Naive thymus-derived CD4-positive, alpha-beta T cell (primary cell): ENCODE measurements at regions not wholly inside any gene's neighbourhood (a gene's known extent, or its start where the extent isn't known, plus 50 kb on each side); places are given as distances from the start of the nearest gene placed in this dataset.

Source experiments
- ATAC-seq: fragments of 150-1000 bp; cut with Tn5 transposase; 2 replicates; pipeline ENCODE4 v1.10.0; 2021; ENCODE audit warnings: mild to moderate bottlenecking, moderate library complexity
- CTCF ChIA-PET: fragments of 350-600 bp; sonication (Branson Sonifier 250); formaldehyde crosslinking; loops from one replicate; lab custom pipeline; 2021; ENCODE audit warnings: antibody characterized with exemption; lab: Charles Lee
- POLR2A ChIA-PET: fragments of 350-600 bp; sonication (Branson Sonifier 250); formaldehyde crosslinking; loops from one replicate; lab custom pipeline; 2021; ENCODE audit warnings: antibody characterized with exemption, inconsistent platforms; lab: Charles Lee
- DNase-seq, 9 donors: peaks; one replicate each; pipeline versions ENCODE4 v3.0.0 to v3.0.0-alpha.2; 2020 to 2022; ENCODE audit warnings: mixed read lengths in 1 of 9
- H3K27ac ChIP-seq: one replicate; pipeline ENCODE4 v1.7.0; 2013; ENCODE audit warnings: mild to moderate bottlenecking, low read depth, low read length, moderate library complexity
- H3K27me3 ChIP-seq, 2 donors: one replicate each; pipeline ENCODE4 v1.7.0; 2013; ENCODE audit warnings: low read length in 2 of 2, mild to moderate bottlenecking in 2 of 2, moderate library complexity in 2 of 2; ENCODE audit not compliant: control insufficient read depth in 2 of 2, insufficient read depth in 2 of 2
- H3K36me3 ChIP-seq, 3 experiments: 1 replicate in 2 of 3; 2 replicates in 1 of 3; pipeline ENCODE4 v1.7.0; 2013; ENCODE audit warnings: low read length in 3 of 3, mild to moderate bottlenecking in 3 of 3, moderate library complexity in 1 of 3; ENCODE audit not compliant: insufficient read depth in 3 of 3, control insufficient read depth in 2 of 3
- H3K4me1 ChIP-seq, 2 donors: one replicate each; pipeline ENCODE4 v1.7.0; 2013; ENCODE audit warnings: low read length in 2 of 2, mild to moderate bottlenecking in 2 of 2, moderate library complexity in 1 of 2; ENCODE audit not compliant: control insufficient read depth in 2 of 2, insufficient read depth in 2 of 2
- H3K4me3 ChIP-seq: 2 replicates; pipeline ENCODE4 v1.7.0; 2013; ENCODE audit warnings: mild to moderate bottlenecking, low read length
- H3K9me3 ChIP-seq, 3 experiments: 1 replicate in 2 of 3; 2 replicates in 1 of 3; pipeline ENCODE4 v1.7.0; 2013; ENCODE audit warnings: low read length in 3 of 3; ENCODE audit not compliant: control insufficient read depth in 2 of 3
- H3K27ac Mint-ChIP-seq, 9 donors: one replicate each; pipeline ENCODE4 v1.8.0; 2020 to 2022; ENCODE audit warnings: mixed read lengths in 9 of 9, mild to moderate bottlenecking in 8 of 9, moderate library complexity in 5 of 9, inconsistent platforms in 2 of 9
- H3K27me3 Mint-ChIP-seq, 5 donors: one replicate each; pipeline ENCODE4 v1.8.0; 2021 to 2022; ENCODE audit warnings: mixed read lengths in 5 of 5, mild to moderate bottlenecking in 1 of 5
- H3K36me3 Mint-ChIP-seq, 5 donors: one replicate each; pipeline ENCODE4 v1.8.0; 2020 to 2022; ENCODE audit warnings: mixed read lengths in 5 of 5, mild to moderate bottlenecking in 3 of 5, inconsistent platforms in 1 of 5
- H3K4me1 Mint-ChIP-seq, 7 donors: one replicate each; pipeline ENCODE4 v1.8.0; 2020 to 2022; ENCODE audit warnings: mixed read lengths in 7 of 7, mild to moderate bottlenecking in 3 of 7, inconsistent platforms in 1 of 7
- H3K4me3 Mint-ChIP-seq, 10 donors: one replicate each; pipeline ENCODE4 v1.8.0; 2020 to 2022; ENCODE audit warnings: mild to moderate bottlenecking in 10 of 10, mixed read lengths in 10 of 10, moderate library complexity in 6 of 10, inconsistent platforms in 2 of 10
- H3K9me3 Mint-ChIP-seq, 11 donors: one replicate each; pipeline ENCODE4 v1.8.0; 2020 to 2022; ENCODE audit warnings: mixed read lengths in 11 of 11, mild to moderate bottlenecking in 4 of 11, inconsistent platforms in 1 of 11, moderate library complexity in 1 of 11
- intact Hi-C, 2 donors: fragments of 100-400 bp; cut with micrococcal nuclease; formaldehyde crosslinking; loops; one replicate each; pipeline ENCODE4 v1.15.1; 2023

GRCh38 chr2:166563894-166564293 lies 69.8 kb upstream of the SCN7A start:
- no peak overlapping the region for H3K4me3 Mint-ChIP-seq
- DNase-seq (no peak), ATAC-seq (no peak)
- H3K36me3 Mint-ChIP-seq, result no peaks in the 10 kb centered on the region
- intact Hi-C loops, result no loop called here
- H3K36me3 ChIP-seq, result no peaks in the 10 kb centered on the region
- H3K9me3 ChIP-seq, result no peaks in the 10 kb centered on the region
- POLR2A ChIA-PET, result no interaction called here
- peaks cover 0 to 1% (median 0%) of the 10 kb centered on the region in 11 donors for H3K9me3 Mint-ChIP-seq
- no peak overlapping the region for H3K27ac Mint-ChIP-seq
- no peak overlapping the region for H3K4me3 ChIP-seq
- CTCF ChIA-PET, result no interaction called here
- no peak overlapping the region for H3K27ac ChIP-seq
- H3K27me3 Mint-ChIP-seq, result peaks cover 0 to 15% (median 4%) of the 10 kb centered on the region in 5 donors
- H3K4me1 Mint-ChIP-seq, result no peaks in the 10 kb centered on the region
- no peaks in the 10 kb centered on the region for H3K27me3 ChIP-seq
- no peaks in the 10 kb centered on the region for H3K4me1 ChIP-seq

DNA sequence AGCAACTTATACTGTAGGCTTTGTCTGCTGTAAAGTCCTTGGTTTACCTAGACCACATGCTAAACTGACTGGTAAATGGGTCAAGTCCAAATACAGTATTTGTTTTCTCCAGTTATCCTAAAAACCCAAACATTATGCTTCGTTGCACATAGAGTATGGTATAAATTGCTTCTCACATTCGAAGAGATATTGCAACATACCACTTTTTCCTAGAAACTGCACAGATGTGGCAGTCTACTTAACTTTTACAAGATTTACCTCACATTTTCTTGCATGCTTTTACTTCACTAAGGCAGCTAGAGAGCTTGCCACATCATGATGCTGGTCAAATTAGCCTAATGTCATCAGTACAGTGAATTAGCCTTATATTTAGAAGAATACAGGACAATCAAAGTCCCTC lies 66.0 kb upstream of the SCN7A start:
- H3K4me1 Mint-ChIP-seq, result no peaks in the 10 kb centered on the region
- peaks cover 0 to 4% (median 0%) of the 10 kb centered on the region in 11 donors for H3K9me3 Mint-ChIP-seq
- POLR2A ChIA-PET, result no interaction called here
- Histone ChIP-seq H3K36me3 (no peaks in the 10 kb centered on the region), H3K9me3 (no peaks in the 10 kb centered on the region), H3K4me1 (no peaks in the 10 kb centered on the region), H3K4me3 (no peak overlapping the region), H3K27ac (no peak overlapping the region), H3K27me3 (no peaks in the 10 kb centered on the region)
- no peak overlapping the region for H3K27ac Mint-ChIP-seq
- H3K36me3 Mint-ChIP-seq, result no peaks in the 10 kb centered on the region
- ATAC-seq, result no peak
- intact Hi-C loops, result no loop called here
- DNase-seq, result no peak
- H3K27me3 Mint-ChIP-seq, result peaks cover 0 to 5% (median 4%) of the 10 kb centered on the region in 5 donors
- no peak overlapping the region for H3K4me3 Mint-ChIP-seq
- CTCF ChIA-PET, result no interaction called here

DNA sequence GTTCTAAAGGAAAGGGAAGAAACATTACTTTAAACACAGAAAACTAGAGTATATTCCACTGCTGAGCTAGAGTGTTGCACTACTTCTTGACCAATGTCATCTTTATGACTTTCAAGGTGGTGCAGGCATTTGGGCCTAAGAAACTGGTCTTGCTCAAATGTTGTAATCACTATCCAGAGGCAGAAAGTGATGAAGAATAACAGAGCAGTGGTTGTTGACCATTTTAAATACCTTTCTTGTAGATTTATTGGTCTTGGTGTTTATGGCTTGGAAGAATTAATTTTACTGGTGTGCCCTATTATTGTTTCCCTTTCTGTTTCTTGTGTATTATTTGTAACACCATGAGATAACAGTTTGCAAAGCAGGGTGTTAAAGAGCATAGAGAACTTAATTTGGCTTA lies 56.9 kb upstream of the SCN7A start:
- no peak overlapping the region for H3K27ac ChIP-seq
- no peaks in the 10 kb centered on the region for H3K4me1 Mint-ChIP-seq
- no peak overlapping the region for H3K27ac Mint-ChIP-seq
- POLR2A ChIA-PET, result no interaction called here
- H3K27me3 ChIP-seq, result no peaks in the 10 kb centered on the region
- H3K36me3 ChIP-seq, result no peaks in the 10 kb centered on the region
- peaks cover 0 to 12% (median 0%) of the 10 kb centered on the region in 5 donors for H3K27me3 Mint-ChIP-seq
- CTCF ChIA-PET, result no interaction called here
- DNase-seq (no peak), ATAC-seq (no peak)
- H3K36me3 Mint-ChIP-seq, result no peaks in the 10 kb centered on the region
- H3K4me1 ChIP-seq, result no peaks in the 10 kb centered on the region
- no peaks in the 10 kb centered on the region for H3K9me3 ChIP-seq
- peaks cover 0 to 4% (median 0%) of the 10 kb centered on the region in 11 donors for H3K9me3 Mint-ChIP-seq
- intact Hi-C loops, result no loop called here
- H3K4me3 ChIP-seq, result no peak overlapping the region
- H3K4me3 Mint-ChIP-seq, result no peak overlapping the region

DNA sequence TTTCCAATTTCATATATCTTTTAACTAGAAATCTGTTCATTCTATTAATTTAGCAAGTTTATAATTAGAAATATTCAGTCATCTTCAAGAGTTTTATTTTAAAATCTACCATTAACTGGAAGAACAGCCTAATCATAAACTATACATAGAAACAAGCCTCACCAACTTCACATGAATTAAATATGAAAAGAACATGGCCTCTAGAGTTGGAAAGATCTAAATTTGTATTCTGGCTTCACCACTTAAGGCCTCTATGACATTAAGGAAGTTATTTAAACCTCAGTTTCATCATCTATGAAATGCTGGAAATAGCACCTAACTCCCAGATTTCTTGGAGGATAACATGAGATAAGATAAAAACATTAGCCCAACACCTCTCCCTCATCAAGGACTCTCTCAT lies 51.4 kb upstream of the SCN7A start:
- Histone ChIP-seq H3K27me3 (no peaks in the 10 kb centered on the region), H3K36me3 (no peaks in the 10 kb centered on the region), H3K4me1 (no peaks in the 10 kb centered on the region), H3K27ac (no peak overlapping the region), H3K4me3 (no peak overlapping the region), H3K9me3 (no peaks in the 10 kb centered on the region)
- Mint-ChIP-seq H3K4me3 (no peak overlapping the region), H3K9me3 (no peaks in the 10 kb centered on the region), H3K27ac (no peak overlapping the region), H3K36me3 (no peaks in the 10 kb centered on the region), H3K4me1 (no peaks in the 10 kb centered on the region), H3K27me3 (peaks cover 0 to 5% (median 0%) of the 10 kb centered on the region in 5 donors)
- no peak for ATAC-seq
- ChIA-PET CTCF (no interaction called here), POLR2A (no interaction called here)
- intact Hi-C loops, result no loop called here
- no peak for DNase-seq
